ENCODE measurements at regions not wholly inside any gene's neighbourhood (a gene's known extent, or its start where the extent isn't known, plus 50 kb on each side); places are given as distances from the start of the nearest gene placed in this dataset.
A peak's percentile ranks its signal among the peaks of the same experiment; 100 is the strongest.

GRCh38 chr4:140316799-140317198 lies 56.6 kb upstream of the SCOC start:
- DNase-seq = no peak

- DNase-seq = no peak
These were observed 57.5 kb upstream of the SCOC start for GRCh38 chr4:140315970-140316369.

DNA sequence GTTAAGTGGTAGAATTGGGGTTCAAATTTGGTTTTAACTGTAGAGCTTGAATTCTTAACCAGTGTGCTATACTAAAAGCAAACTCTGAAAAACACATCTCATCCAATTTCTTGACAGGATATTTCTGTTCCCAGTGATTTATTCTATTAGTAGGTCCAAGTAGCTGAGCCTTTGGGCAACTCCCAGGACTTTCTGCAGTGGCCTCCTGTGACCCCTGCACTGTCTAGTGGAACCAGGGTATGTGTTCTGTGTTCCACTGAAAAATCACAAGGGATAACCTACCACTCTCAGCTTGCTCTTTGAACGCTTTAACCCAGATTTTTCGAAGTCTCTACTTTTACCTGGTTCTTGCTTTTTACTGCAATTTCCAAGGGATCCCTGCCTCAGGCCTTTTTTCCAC lies 58.0 kb upstream of the SCOC start:
- DNase-seq = no peak

DNA sequence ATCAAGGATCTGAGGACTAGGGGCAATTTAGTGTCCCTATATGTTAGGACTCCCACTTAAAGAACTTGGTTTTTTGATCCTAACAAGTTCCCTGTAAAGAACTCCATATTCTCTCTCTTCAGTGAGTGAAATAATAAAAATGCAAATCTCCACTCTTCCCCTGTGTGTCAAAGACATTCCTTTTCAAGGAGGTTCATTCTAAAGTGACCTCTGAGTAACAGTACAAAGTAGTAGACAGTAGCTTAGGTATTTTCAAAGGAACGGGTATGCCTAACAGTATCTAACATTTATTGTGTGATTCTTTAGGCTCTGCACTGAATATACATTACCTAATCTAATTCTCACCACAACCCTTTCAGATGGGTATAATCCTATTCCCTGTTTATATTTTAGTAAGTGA lies 58.4 kb upstream of the SCOC start:
- no peak for DNase-seq

DNA sequence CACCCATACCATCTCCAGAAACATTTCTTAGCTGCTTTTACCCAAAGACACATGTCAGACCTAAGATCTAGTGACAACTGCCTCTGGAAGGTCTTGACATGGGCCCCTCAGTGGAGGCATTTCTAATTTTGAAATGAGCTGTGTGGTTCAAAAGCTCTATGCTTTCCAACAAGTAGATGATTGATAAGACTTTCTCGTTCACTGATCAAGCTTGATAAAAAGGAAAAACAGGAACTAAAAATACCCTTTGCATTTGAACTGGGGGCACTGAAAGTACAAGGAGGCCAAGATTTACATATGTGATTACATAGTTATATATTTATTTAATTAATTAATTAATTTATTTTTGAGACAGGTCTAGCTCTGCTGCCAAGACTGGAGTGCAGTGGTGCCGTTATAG lies 61.3 kb upstream of the SCOC start:
- DNase-seq = no peak

GRCh38 chr4:140311257-140311835 lies 62.1 kb upstream of the SCOC start:
- DNase-seq = no peak

DNA sequence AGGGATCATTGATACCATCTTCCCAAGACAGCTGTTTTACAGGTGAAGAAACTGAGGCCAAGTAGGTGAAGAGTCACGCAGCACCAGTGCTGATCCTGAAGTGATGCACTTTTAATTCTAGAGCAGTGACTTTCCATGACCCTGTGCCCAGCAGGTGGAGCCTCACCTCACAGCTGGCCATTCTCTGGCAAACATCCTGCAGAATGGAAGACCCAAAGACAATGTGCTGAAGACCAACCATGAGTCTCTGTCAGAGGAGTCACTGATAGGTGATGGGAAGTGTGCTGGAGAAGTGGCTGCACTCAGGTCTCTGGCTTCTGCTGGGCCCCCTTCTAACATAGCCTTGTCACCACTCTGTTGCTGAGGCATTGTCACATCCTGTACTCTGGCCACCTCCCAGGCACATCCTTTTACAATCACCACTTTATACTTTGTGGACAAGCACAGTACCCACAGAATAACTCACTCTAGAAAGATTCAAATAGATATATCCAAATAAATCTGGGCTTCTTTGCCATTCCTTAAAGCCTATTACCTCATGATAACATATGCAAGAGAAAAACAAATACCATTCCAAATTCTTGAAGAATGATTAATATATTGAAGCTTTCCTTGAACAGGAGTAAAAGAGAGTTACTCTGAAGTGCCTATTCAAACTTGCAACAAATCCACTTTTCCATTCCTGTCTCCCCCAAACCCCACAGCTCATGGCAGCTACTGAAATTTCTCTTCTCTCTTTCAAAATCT lies 64.1 kb upstream of the SCOC start:
- no peak for DNase-seq

GRCh38 chr4:140308366-140309123 lies 64.9 kb upstream of the SCOC start:
- peak; percentile 38 for DNase-seq

GRCh38 chr4:140305053-140305452 lies 68.4 kb upstream of the SCOC start:
- DNase-seq = no peak

- no peak for DNase-seq
These were observed 69.1 kb upstream of the SCOC start for GRCh38 chr4:140304346-140304745.

GRCh38 chr4:140302151-140302859 lies 71.1 kb upstream of the SCOC start:
- no peak for DNase-seq

- DNase-seq = peak; percentile 19
These were observed 73.0 kb upstream of the SCOC start for GRCh38 chr4:140300271-140300970.

GRCh38 chr4:140298001-140298400 lies 75.4 kb upstream of the SCOC start:
- DNase-seq = no peak

GRCh38 chr4:140297221-140297570 lies 76.2 kb upstream of the SCOC start:
- DNase-seq = no peak

DNA sequence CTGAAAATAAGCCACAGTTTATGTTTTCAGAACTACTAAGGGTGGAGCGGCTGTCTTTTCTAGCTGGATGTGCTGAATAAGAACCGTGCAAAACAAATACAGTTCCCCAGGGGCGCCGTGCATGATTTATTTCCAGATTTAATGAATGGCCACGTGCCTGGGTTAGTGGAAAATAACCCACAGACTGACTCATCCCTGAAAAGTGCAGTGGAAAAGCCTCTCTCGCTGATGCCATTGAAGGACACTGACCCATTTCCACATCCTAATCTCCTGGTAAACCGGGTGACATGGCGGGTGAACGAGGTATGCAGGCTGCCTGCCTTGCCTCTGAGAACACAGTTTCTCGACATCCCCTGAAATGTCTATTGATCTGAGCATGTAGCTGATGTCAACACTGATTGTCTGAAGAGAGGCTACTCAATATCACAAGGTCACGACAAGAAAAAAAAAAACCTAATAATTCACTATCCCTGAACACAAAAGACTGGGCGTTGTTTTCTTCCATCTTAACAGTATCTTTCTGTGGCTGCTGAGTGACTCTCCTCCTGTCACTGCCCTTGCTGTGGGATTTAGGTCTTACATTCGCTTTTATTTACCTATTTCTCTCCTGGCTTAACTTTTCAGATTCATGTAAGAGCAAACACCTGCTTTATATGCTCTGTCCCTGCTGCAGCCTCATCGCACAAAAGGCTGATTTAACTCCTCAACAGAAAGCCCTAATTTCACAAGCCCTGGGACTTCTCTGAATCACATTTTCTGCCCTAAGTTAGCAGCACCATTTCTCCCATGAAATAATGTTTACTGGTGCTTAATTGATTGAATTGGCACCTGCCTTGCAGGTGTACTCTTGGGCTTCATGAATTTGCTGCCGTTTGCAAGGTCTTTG lies 76.9 kb upstream of the SCOC start:
- peak; percentile 76 for DNase-seq

- DNase-seq = no peak
These were observed 79.5 kb upstream of the SCOC start for GRCh38 chr4:140293979-140294378.

DNA sequence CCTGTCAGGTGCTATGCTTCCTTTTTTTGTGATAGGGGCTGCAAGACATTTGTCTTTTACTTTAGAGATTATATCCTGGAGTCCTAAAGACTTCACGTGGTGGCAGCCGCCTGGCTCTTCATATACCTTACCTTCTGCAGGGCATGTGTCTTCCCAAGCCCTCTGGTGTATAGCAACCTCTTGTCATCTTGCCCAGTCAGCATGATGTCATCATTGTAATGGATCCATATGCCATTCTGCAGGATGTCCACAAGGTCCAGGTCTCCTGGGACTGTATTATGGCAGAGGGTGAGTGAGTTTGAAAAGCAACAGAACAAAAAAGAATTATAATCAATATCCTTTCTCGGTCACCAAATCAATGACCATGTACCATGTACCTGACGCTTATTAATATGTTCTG lies 82.2 kb upstream of the SCOC start:
- no peak for DNase-seq

- no peak for DNase-seq
These were observed 84.0 kb upstream of the SCOC start for GRCh38 chr4:140289486-140289885.

DNA sequence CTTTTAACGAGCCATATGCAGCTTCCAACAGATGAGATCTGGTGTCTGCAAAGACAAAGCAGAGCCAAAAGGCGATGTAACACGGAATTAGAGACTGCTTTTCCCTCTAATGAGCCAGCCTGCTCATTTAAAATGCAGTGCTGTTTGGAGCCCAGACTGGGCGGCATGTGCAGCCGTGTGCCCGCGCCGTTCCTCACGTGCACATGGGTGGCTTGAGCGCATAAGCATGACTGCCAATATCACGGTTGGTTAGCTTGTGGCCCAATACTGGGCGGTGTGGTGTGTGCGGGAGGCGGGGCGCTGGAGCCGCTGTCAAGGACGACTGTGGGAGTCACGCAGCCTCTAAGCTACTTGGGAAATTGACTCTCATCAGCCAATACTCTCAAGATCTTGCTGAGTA lies 87.0 kb upstream of the SCOC start:
- DNase-seq = no peak

- DNase-seq = no peak
These were observed 89.0 kb upstream of the SCOC start for GRCh38 chr4:140284456-140284855.

DNA sequence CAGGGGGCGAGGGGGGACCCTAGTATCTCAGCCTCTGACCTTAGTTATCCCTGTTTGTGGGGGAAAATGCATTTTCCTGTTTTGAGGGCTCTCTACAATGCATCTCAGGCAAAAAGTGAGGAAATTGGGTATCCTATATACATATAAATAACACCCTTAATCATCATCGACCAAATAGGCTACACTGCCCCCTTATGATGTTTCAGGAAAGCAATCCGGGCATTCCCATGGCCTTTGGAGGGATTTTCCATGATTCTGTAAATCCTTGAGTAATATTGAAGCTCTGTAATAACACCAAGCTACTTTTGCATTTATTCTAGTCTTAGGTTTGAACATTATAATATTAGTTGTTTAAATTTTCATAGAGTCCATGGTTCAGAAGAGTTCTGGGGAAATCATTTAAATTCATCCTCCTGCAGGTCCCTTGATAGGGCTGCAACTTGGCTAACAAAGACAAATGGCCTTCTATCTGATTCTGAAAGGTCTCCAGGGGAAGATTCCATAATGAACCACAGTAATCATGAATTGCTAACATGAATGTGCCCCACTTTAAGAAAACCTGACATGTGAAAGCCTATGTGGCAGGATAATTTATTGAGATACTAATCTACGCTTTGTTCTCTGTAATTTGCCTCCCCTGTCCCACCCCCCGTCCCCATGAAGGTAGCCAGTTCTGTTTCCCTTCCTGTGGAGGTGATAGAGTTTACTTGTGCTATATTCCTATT lies 91.5 kb upstream of the SCOC start:
- DNase-seq = no peak
